Upper lobe of left lung (tissue), 4 donors: ENCODE measurements at regions not wholly inside any gene's neighbourhood (a gene's known extent, or its start where the extent isn't known, plus 50 kb on each side); places are given as distances from the start of the nearest gene placed in this dataset.

Experiments used
- EP300 ChIP-seq, 4 donors: sonication (generic); formaldehyde crosslinking; IDR thresholded peaks; one replicate each; pipeline ENCODE4 v1.5.1; 2017; ENCODE audit warnings: antibody characterized with exemption in 4 of 4, control low read depth in 2 of 4
- POLR2A ChIP-seq, 4 donors: fragments of 450-650 bp; IDR thresholded peaks; one replicate each; pipeline ENCODE4 v1.5.1; 2016 to 2017; ENCODE audit warnings: antibody characterized with exemption in 4 of 4, mild to moderate bottlenecking in 2 of 4
- TF ChIP-seq, protein P1 (sequence below), 6 experiments: fragments of 450-650 bp in 4 of 6; fragments of 200-600 bp in 2 of 6; sonication (generic) in 2 of 6; IDR thresholded peaks; one replicate each; pipeline ENCODE4 v1.5.1; 2016 to 2019; ENCODE audit warnings: antibody characterized with exemption in 6 of 6

GRCh38 chr4:67292045-67292444, 253.3 kb downstream of the CENPC start:
- TF ChIP-seq, protein P1, sequence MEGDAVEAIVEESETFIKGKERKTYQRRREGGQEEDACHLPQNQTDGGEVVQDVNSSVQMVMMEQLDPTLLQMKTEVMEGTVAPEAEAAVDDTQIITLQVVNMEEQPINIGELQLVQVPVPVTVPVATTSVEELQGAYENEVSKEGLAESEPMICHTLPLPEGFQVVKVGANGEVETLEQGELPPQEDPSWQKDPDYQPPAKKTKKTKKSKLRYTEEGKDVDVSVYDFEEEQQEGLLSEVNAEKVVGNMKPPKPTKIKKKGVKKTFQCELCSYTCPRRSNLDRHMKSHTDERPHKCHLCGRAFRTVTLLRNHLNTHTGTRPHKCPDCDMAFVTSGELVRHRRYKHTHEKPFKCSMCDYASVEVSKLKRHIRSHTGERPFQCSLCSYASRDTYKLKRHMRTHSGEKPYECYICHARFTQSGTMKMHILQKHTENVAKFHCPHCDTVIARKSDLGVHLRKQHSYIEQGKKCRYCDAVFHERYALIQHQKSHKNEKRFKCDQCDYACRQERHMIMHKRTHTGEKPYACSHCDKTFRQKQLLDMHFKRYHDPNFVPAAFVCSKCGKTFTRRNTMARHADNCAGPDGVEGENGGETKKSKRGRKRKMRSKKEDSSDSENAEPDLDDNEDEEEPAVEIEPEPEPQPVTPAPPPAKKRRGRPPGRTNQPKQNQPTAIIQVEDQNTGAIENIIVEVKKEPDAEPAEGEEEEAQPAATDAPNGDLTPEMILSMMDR (IDR thresholded peaks at IDR 0.05), result no peak
- no peak for TF ChIP-seq POLR2A (IDR thresholded peaks at IDR 0.05)
- no peak for TF ChIP-seq EP300 (IDR thresholded peaks at IDR 0.05)
